ENCODE measurements at regions not wholly inside any gene's neighbourhood (a gene's known extent, or its start where the extent isn't known, plus 50 kb on each side); places are given as distances from the start of the nearest gene placed in this dataset.
A peak's percentile ranks its signal among the peaks of the same experiment; 100 is the strongest.

DNA sequence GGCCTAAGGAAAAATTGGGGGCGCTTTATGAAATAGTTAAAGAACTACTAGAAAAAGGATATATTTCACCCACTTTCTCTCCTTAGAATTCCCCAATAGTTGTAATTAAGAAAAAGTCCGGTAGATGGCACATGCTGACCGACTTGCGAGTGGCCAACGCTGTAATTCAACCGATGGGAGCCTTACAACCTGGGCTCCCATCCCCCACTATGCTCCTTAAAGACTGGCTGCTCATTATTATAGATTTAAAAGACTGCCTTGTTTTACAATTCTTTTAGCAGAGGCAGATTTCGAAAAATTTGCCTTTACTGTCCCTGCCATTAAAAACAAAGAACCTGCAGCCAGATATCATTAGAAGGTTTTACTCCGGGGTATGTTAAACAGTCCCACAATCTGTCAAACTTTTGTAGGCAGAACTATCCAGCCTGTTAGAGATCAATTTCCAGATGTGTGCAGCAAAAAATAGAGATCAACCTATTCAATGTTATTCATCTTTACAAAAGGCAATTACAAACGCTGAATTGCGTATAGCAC lies 58.5 kb upstream of the PRSS16 start:
- TF ChIP-seq, protein P1, sequence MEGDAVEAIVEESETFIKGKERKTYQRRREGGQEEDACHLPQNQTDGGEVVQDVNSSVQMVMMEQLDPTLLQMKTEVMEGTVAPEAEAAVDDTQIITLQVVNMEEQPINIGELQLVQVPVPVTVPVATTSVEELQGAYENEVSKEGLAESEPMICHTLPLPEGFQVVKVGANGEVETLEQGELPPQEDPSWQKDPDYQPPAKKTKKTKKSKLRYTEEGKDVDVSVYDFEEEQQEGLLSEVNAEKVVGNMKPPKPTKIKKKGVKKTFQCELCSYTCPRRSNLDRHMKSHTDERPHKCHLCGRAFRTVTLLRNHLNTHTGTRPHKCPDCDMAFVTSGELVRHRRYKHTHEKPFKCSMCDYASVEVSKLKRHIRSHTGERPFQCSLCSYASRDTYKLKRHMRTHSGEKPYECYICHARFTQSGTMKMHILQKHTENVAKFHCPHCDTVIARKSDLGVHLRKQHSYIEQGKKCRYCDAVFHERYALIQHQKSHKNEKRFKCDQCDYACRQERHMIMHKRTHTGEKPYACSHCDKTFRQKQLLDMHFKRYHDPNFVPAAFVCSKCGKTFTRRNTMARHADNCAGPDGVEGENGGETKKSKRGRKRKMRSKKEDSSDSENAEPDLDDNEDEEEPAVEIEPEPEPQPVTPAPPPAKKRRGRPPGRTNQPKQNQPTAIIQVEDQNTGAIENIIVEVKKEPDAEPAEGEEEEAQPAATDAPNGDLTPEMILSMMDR (IDR thresholded peaks at IDR 0.05; ENCODE audit: low read depth, low read length): peak; percentile 42
- TF ChIP-seq POLR2A (IDR thresholded peaks at IDR 0.05; ENCODE audit: extremely low read depth, insufficient read length): no peak
- TF ChIP-seq, protein P2, sequence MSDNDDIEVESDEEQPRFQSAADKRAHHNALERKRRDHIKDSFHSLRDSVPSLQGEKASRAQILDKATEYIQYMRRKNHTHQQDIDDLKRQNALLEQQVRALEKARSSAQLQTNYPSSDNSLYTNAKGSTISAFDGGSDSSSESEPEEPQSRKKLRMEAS (IDR thresholded peaks at IDR 0.05; ENCODE audit: low read depth, low read length): 0 out of 2 replicates have a peak, but pooled peaks have one; percentile 18
- TF ChIP-seq MYC (IDR thresholded peaks at IDR 0.05; ENCODE audit: low read depth, low read length): no peak

All from NB4 (cell line).